Parathyroid adenoma (tissue), 2 donors: ENCODE measurements at regions not wholly inside any gene's neighbourhood (a gene's known extent, or its start where the extent isn't known, plus 50 kb on each side); places are given as distances from the start of the nearest gene placed in this dataset.
A peak's percentile ranks its signal among the peaks of the same experiment; 100 is the strongest.

Source experiments
- H2AFZ ChIP-seq: fragments of 300-600 bp; sonication (generic); one replicate; pipeline ENCODE4 v1.7.0; 2017; ENCODE audit warnings: antibody characterized with exemption, mild to moderate bottlenecking
- H3K27ac ChIP-seq: fragments of 300-600 bp; sonication (generic); one replicate; pipeline ENCODE4 v1.7.0; 2017
- H3K27me3 ChIP-seq: fragments of 300-600 bp; sonication (generic); one replicate; pipeline ENCODE4 v1.7.0; 2017; ENCODE audit warnings: low read length; ENCODE audit not compliant: control insufficient read depth, insufficient read depth
- H3K36me3 ChIP-seq: fragments of 300-600 bp; sonication (generic); one replicate; pipeline ENCODE4 v1.7.0; 2017; ENCODE audit warnings: low read length; ENCODE audit not compliant: control insufficient read depth, insufficient read depth
- H3K4me1 ChIP-seq: fragments of 300-600 bp; sonication (generic); one replicate; pipeline ENCODE4 v1.7.0; 2017; ENCODE audit warnings: control low read depth
- H3K4me2 ChIP-seq: fragments of 300-600 bp; sonication (generic); one replicate; pipeline ENCODE4 v1.7.0; 2017; ENCODE audit warnings: low read length
- H3K4me3 ChIP-seq: fragments of 300-600 bp; sonication (generic); one replicate; pipeline ENCODE4 v1.7.0; 2017; ENCODE audit warnings: low read depth, low read length
- H3K79me2 ChIP-seq: fragments of 300-600 bp; sonication (generic); one replicate; pipeline ENCODE4 v1.7.0; 2017; ENCODE audit warnings: control low read depth
- H3K9ac ChIP-seq: fragments of 300-600 bp; sonication (generic); one replicate; pipeline ENCODE4 v1.7.0; 2017; ENCODE audit warnings: mild to moderate bottlenecking
- H3K9me3 ChIP-seq: fragments of 300-600 bp; sonication (generic); one replicate; pipeline ENCODE4 v1.7.0; 2017; ENCODE audit warnings: low read length; ENCODE audit not compliant: control insufficient read depth
- TF ChIP-seq, protein P1 (sequence below): fragments of 300-600 bp; sonication (generic); IDR thresholded peaks from one replicate; pipeline ENCODE4 v1.7.0; 2017; ENCODE audit warnings: antibody characterized with exemption, mild to moderate bottlenecking
- donor health status: primary hyperparathyroidism.

DNA sequence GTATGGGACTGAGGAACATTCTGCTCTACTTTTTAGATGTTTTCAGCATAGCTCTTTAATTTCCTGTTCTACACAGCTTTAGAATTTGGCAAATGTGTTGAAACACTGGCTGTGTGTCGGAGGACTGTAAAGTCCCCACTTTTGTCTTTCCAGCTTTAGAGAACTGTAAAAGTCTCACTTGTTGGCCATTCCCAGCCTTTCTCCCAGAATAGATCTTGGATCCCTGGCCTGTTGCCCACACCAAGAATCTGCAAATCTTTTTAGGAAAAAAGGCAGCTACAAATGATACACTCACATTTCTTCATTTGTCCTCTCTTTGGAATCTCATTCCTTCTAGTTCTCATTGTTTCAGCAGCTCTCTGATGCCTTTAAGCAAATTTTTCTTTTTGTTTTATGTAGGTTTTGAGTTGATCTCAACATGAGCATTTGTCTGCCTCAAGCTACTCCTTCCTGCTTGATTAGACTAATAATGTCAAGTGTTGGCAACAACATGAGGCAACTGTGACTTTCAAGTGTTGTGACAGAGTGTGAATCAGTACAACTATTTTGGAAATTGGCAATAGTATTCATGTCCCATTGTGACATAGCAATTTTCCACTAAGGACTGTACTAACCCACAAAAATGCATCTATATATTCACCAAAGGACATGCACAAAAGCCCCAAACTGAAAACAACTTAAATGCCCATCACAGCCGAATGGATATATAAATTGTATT, 610.8 kb downstream of the EPHA4 start:
- H3K9ac ChIP-seq, result no peak overlapping the region
- H3K4me3 ChIP-seq, result no peak overlapping the region
- no peaks in the 10 kb centered on the region for H3K27me3 ChIP-seq
- no peak overlapping the region for H2AFZ ChIP-seq
- H3K4me2 ChIP-seq, result no peak overlapping the region
- no peak overlapping the region for H3K27ac ChIP-seq
- no peaks in the 10 kb centered on the region for H3K79me2 ChIP-seq
- TF ChIP-seq, protein P1, sequence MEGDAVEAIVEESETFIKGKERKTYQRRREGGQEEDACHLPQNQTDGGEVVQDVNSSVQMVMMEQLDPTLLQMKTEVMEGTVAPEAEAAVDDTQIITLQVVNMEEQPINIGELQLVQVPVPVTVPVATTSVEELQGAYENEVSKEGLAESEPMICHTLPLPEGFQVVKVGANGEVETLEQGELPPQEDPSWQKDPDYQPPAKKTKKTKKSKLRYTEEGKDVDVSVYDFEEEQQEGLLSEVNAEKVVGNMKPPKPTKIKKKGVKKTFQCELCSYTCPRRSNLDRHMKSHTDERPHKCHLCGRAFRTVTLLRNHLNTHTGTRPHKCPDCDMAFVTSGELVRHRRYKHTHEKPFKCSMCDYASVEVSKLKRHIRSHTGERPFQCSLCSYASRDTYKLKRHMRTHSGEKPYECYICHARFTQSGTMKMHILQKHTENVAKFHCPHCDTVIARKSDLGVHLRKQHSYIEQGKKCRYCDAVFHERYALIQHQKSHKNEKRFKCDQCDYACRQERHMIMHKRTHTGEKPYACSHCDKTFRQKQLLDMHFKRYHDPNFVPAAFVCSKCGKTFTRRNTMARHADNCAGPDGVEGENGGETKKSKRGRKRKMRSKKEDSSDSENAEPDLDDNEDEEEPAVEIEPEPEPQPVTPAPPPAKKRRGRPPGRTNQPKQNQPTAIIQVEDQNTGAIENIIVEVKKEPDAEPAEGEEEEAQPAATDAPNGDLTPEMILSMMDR, result no peak
- no peaks in the 10 kb centered on the region for H3K36me3 ChIP-seq
- no peaks in the 10 kb centered on the region for H3K9me3 ChIP-seq
- no peaks in the 10 kb centered on the region for H3K4me1 ChIP-seq

DNA sequence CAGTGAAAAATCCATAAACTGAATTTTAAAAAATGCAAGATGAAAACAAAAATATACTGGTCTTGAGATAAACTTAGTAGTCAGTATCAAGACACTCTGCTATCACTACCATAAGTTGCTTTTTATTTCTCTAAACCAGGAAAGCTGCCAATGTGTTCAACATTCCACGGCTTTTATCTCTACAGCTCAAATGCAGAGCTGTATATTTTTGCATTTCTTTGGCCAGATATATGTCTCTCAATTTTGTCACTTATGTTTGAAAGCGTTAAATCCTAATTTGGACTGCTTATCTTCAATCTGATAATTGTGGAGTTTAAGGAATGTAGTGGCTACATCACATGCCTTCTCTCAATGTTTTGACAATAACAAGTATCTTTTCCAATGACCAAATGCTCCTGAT, 609.5 kb downstream of the EPHA4 start:
- no peaks in the 10 kb centered on the region for H3K4me1 ChIP-seq
- no peak overlapping the region for H3K27ac ChIP-seq
- no peak overlapping the region for H2AFZ ChIP-seq
- no peak overlapping the region for H3K4me3 ChIP-seq
- no peaks in the 10 kb centered on the region for H3K9me3 ChIP-seq
- no peaks in the 10 kb centered on the region for H3K79me2 ChIP-seq
- no peak overlapping the region for H3K9ac ChIP-seq
- H3K27me3 ChIP-seq, result no peaks in the 10 kb centered on the region
- TF ChIP-seq, protein P1, result no peak
- H3K4me2 ChIP-seq, result peak overlapping the region; percentile 5
- H3K36me3 ChIP-seq, result no peaks in the 10 kb centered on the region

DNA sequence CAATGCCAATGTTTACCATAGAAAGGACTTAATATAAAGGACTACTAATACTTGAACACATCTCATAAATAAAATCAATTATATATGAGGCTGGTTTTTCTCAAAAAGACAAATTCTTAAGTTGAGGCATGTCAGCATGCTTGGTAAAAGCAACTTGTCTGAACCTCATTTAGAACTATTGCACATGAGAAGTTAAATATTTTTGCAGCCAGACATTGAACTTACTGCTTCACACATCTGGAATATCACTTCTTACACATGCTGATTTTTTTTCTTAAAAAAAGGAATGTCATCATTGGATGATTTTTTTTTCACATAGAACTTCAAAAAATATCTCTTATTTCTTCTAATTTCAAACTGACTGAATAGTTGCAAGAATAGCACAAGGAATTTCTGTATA, 609.0 kb downstream of the EPHA4 start:
- peak overlapping the region; percentile 5 for H3K4me2 ChIP-seq
- H3K4me3 ChIP-seq, result no peak overlapping the region
- H3K9ac ChIP-seq, result no peak overlapping the region
- TF ChIP-seq, protein P1, result no peak
- H3K27ac ChIP-seq, result no peak overlapping the region
- H2AFZ ChIP-seq, result no peak overlapping the region
- no peaks in the 10 kb centered on the region for H3K9me3 ChIP-seq
- H3K79me2 ChIP-seq, result no peaks in the 10 kb centered on the region
- H3K36me3 ChIP-seq, result no peaks in the 10 kb centered on the region
- no peaks in the 10 kb centered on the region for H3K27me3 ChIP-seq
- no peaks in the 10 kb centered on the region for H3K4me1 ChIP-seq

DNA sequence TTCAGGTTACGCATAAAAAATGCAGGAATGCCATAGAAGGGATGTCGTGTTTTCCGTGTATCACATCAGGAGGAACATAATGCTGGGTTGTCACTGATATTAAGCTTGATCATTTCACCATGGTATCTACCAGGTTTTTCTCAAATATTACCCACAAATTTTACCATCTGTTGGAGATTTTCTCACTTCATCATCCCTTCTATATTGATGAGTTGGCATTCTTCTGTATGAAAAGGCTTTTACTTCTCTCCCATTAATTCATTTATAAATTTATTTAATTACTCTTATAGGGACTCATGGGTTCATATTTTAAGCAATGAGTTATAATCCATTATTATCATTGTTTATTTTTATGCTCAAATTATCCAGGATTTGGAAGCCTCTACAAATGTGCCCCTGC, 608.2 kb downstream of the EPHA4 start:
- H3K79me2 ChIP-seq, result no peaks in the 10 kb centered on the region
- no peak overlapping the region for H3K4me3 ChIP-seq
- TF ChIP-seq, protein P1, result no peak
- no peak overlapping the region for H3K27ac ChIP-seq
- H3K4me2 ChIP-seq, result no peak overlapping the region
- no peaks in the 10 kb centered on the region for H3K9me3 ChIP-seq
- no peaks in the 10 kb centered on the region for H3K36me3 ChIP-seq
- no peaks in the 10 kb centered on the region for H3K27me3 ChIP-seq
- no peaks in the 10 kb centered on the region for H3K4me1 ChIP-seq
- H3K9ac ChIP-seq, result no peak overlapping the region
- no peak overlapping the region for H2AFZ ChIP-seq

DNA sequence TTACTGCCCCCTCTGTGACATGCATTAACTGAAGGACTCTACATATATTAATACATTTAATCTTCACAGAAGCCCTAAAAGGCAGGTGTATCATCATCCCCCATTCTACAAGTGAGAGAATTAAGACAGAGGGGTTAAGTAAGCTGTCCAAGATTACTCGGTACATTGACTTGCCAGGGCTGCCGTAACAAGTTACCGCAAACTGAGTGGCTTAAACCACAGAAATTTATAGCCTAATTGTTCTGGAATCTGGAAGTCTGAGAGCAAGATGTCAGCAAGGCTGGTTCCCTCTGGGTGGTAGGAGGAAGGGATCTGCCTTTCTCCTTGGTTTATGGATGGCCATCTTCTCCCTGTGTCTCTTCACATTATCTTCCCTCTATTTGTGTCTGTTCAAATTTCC, 605.5 kb downstream of the EPHA4 start:
- H3K79me2 ChIP-seq, result no peaks in the 10 kb centered on the region
- TF ChIP-seq, protein P1, result no peak
- H3K36me3 ChIP-seq, result no peaks in the 10 kb centered on the region
- no peak overlapping the region for H3K27ac ChIP-seq
- no peaks in the 10 kb centered on the region for H3K4me1 ChIP-seq
- H3K9ac ChIP-seq, result no peak overlapping the region
- H3K9me3 ChIP-seq, result no peaks in the 10 kb centered on the region
- no peaks in the 10 kb centered on the region for H3K27me3 ChIP-seq
- no peak overlapping the region for H2AFZ ChIP-seq
- no peak overlapping the region for H3K4me3 ChIP-seq
- H3K4me2 ChIP-seq, result no peak overlapping the region
